GM19035 (cell line): ENCODE measurements at regions not wholly inside any gene's neighbourhood (a gene's known extent, or its start where the extent isn't known, plus 50 kb on each side); places are given as distances from the start of the nearest gene placed in this dataset.
"Not testable (repeated sequence)": the region's sequence is repeated elsewhere in the genome, so short reads cannot be mapped to it uniquely, and the experiment has no call there.

Source experiments
- ATAC-seq: cut with Tn5 transposase; IDR thresholded peaks from one replicate; pipeline ENCODE4 v1.9.1; 2021; ENCODE audit not compliant: unreplicated experiment

DNA sequence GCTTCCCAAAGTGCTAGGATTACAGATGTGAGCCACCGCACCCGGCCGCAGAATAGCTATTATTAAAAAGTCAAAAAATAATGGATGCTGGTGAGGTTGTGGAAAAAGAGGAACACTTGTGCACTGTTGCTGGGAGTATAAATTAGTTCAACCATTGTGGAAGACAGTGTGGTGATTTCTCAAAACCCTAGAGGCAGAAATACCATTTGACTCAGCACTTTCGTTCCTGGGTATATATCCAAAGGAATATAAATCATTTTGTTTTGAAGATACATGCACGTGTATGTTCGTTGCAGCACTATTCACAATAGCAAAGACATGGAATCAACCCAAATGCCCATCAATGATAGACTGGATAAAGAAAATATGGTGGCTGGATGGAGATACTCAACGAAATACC, 132.1 kb upstream of the MED13 start:
- not testable (repeated sequence) for ATAC-seq

DNA sequence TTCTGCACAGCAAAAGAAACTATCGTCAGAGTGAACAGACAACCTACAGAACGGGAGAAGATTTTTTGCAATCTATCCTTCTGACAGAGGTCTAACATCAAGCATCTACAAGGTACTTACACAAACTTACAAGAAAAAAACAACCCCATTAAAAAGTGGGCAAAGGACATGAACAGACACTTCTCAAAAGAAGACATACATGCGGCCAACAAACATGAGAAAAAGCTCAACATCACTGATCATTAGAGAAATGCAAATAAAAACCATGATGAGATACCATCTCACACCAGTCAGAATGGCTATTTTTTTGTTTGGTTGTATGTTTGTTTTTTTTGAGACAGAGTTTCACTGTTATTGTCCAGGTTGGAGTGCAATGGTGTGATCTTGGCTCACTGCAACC, 131.5 kb upstream of the MED13 start:
- not testable (repeated sequence) for ATAC-seq

DNA sequence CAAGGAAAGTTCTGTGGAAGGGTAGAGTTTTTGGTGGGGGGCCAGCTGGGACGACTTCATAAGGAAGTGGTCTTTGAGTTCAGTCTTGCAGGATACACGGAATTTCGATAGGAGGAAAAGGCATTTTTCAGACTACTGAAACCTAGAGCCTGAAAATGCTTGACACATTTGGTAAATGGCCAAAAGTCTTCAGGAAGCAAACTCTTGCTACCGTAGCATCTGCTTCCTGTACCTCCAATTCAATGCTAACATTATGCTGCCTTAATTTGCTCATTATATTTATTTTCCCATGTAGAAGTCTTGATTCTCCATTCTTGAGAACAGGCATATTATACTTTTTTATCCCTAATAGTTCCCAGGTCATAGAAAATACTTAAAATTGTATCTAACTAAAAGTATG, 129.3 kb upstream of the MED13 start:
- ATAC-seq = no peak

DNA sequence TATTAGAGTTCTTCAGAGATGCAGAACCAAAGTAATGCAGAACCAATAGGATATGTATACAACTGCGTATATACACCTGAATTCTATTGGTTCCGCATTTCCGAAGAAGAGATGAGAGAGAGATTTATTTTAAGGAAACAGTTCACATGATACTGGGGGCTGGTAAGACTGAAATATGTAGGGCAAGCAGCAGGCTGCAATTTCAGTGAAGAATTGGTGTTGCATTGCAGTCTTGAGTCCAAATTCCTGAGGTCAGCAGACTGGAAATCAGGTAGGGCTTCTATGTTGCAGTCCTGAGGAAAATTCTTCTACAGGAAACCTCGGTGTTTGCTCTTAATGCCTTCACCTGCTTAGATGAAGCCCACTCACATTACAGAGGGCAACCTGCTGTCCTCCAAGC, 128.2 kb upstream of the MED13 start:
- ATAC-seq = no peak

DNA sequence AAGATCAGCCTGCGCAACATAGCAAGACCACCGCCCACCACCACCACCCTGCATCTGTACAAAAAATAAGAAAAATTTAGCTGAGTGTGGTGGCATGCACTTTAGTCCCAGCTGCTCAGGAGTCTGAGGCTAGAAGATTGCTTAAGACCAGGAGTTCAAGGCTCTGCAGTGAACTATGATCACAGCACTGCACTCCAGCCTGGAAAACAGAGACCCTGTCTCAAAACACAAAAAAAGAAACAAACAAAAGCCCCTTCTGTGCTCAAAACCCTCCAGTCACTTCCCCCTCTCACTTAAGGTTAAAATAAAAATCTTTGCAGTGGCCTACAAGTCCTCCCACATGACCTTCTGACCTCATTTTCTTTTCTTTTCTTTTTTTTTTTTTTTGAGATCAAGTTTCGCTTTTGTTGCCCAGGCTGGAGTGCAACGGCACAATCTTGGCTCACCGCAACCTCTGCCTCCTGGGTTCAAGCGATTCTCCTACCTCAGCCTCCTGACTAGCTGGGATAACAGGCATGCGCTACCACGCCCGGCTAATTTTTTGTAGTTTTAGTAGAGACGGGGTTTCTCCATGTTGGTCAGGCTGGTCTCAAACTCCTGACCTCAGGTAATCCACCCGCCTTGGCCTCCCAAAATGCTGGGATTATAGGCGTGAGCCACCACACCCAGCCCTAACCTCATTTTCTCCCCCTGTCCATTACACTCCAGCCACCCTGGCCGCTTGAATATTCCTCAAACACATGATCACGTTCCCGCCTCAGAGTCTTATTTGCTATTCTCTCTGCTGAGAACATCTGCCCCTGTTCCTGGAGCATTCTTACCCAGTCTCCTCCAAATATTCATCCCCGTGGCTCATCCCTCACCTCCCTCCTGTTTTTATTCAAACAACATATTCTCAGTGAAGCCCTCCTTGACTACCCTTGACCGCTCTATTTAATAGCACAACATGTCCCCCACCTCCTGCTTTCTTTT, 126.6 kb upstream of the MED13 start:
- no peak for ATAC-seq

DNA sequence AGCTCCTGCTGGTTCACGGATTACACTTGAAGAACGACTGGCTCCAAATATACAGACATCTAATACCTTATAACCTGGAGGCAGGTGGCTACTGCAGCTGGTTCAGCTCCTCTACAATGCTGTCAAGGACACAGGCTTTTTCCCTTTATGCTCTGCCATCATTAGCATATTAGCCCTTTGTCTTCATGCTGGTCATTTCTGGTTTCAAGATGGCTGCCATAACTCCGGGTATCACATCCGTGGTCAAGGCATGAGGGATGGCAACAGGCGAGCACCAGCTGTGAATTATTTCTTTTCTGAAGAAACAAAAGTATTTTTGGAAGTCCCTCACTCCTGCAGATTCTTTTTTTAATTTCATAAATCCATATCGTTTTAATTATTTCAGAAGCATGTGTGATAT, 124.3 kb upstream of the MED13 start:
- no peak for ATAC-seq

DNA sequence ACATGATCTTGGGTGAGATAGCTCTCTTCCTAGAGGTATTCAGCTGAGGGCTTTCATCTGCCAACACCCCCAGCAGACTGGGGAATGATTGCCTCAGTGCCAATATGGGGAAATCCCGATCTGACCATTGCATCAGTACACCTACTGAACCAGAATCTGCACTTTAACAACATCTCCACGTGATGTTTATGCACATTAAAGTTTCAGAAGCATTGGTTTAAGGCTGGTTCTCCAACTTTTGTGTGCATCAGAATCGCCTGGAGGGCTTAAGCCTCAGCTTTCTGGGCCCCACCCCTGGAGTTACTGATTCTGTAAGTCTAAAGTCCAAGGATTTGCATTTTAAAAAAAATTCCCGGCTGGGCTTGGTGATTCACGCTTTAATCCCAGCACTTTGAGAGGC, 123.6 kb upstream of the MED13 start:
- ATAC-seq = no peak

DNA sequence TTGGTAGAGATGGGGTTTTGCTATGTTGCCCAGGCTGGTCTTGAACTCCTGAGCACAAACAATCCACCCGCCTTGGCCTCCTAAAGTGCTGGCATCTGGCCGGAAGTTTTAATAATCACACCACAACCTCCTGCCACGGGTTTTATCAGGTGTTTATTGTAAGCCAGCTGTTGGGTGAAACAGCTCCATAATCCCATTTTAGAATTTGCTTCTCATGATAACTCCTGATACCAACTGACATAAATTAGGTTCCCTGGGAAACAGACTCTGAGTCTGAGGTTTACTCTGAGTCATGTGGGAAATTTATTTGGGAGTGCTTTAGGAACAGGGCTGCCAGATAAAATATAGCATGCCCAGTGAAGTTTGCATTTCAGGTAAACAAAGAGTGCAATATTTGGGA, 122.6 kb upstream of the MED13 start:
- ATAC-seq = no peak

DNA sequence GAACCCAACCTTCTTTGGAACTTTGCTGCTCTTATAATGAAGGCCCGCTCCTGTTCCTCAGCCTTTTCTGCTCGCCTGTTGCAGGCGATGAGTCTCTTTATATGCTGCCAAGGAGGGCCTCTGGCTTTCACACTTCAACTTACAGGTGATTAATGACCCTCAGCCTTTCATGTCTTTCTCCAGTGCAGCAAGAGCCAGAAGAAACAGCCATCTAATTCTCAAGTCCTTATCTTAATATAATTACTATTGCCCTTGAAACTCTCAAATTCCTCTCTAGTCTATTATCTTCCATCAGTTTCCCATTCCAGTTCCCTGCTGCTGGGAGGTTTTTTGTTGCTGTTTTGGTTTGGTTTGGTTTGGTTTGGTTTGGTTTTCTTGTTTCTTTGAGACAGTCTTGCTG, 121.8 kb upstream of the MED13 start:
- no peak for ATAC-seq

DNA sequence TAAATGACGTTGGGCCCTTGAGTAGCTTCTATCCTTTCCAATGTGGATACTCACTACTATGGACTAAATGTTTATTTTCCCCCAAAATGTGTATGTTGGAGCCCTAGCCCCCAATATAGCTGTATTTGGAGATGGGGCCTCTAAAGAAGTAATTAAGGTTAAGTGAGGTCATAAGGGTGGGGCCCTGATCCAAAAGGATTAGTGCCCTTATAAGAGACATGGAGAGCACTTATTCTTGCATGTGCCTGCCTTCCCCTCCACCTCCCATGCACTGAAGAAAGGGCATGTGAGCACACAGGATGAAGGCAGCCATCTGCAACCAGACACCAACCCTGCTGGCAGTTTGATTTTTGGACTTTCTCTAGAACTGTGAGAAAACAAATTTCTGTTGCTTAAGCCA, 115.7 kb upstream of the MED13 start:
- no peak for ATAC-seq

DNA sequence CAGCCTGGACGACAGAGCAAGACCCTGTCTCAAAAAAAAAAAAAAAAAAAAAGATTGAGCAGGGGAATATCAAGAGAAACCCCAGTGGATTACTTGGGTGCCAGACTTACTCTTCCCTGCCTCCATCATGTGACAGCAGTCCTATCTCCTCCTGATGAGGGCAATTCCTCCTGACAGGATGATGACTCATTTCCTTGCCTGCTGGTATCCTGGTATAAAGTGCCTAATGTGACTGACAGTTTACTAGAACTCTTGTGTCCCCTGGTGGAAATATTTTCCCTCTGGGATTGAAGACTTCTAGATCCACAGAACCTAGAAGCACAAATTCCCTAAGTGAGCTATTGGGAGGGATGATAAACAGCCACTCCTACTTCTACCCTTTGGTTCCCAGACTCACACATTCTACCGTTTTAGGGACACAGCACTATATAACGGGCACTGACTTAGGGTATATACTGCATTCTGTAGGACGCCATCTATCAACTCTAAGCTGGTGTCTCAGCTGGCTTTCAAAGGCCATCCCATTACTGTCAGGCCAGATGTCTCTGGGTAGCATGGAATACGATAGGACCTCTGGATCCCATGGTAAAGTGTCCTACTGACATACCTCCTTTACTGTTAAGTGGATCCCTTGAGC, 114.6 kb upstream of the MED13 start:
- ATAC-seq = no peak

DNA sequence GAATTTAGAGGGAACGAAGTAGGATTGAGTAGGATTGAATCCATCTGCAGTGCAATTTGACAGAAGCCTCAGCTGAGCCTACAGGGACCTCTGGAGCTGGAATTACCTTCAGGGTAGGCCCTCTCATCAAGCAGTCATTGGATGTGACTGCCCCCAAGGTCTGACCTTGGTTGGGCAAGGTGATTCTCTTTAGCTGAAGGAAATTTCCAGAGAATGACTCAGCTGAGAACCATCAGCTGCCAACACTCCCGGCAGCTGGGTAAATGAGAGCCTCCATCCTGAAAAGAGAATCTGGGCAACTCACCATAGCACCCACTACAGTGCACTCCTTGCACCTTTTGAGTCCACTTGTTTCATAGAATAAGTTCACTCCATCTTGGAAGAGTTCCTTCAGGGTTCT, 113.5 kb upstream of the MED13 start:
- no peak for ATAC-seq

DNA sequence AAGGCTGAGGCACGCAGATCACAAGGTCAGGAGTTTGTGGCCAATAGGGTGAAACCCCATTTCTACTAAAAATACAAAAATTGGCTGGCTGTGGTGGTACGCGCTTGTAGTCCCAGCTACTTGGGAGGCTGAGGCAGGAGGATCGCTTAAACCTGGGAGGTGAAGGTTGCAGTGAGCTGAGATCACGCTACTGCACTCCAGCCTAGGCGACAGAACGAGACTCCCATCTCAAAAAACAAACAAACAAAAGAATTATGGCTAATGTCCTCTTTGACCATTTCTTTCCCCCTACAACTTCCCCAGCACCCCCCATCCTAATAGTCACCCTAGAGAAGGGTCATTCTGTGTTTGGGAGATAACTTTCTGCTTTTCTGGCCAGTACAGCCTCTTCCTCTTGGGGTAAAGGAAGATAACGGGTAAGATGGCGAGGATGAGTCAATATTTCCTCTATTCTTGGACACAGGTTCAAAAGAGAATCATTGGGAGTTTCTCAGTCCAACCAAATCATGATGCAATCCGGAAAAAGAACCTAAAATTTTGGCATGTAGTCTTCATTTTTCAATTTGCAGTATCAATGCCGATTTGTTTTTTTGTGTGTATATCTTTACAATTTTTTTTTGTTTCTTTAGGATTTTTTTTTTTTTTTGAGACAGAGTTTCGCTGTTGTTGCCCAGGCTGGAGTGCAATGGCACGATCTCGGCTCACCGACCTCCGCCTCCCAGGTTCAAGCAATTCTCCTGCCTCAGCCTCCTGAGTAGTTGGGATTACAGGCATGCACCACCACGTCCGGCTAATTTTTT, 107.6 kb upstream of the MED13 start:
- ATAC-seq = no peak

DNA sequence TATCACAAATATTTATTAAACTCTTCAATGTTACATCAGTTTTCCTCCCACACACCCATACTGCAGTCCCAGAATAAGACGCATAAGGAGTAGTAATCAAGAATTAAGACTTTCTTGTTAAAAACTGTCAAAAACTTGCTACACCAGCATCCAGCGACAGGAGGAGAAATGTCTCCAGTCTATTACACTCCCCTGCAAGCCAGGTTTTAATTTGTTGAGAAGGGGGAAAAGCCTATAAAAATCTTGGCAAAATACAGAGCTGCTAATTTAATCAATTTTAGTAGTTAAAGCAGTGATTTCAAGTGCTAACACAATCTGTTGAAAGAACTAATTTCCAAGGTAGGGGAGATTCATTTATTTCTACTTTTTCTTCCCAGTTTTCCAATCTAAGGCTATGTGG, 102.0 kb upstream of the MED13 start:
- ATAC-seq = no peak

DNA sequence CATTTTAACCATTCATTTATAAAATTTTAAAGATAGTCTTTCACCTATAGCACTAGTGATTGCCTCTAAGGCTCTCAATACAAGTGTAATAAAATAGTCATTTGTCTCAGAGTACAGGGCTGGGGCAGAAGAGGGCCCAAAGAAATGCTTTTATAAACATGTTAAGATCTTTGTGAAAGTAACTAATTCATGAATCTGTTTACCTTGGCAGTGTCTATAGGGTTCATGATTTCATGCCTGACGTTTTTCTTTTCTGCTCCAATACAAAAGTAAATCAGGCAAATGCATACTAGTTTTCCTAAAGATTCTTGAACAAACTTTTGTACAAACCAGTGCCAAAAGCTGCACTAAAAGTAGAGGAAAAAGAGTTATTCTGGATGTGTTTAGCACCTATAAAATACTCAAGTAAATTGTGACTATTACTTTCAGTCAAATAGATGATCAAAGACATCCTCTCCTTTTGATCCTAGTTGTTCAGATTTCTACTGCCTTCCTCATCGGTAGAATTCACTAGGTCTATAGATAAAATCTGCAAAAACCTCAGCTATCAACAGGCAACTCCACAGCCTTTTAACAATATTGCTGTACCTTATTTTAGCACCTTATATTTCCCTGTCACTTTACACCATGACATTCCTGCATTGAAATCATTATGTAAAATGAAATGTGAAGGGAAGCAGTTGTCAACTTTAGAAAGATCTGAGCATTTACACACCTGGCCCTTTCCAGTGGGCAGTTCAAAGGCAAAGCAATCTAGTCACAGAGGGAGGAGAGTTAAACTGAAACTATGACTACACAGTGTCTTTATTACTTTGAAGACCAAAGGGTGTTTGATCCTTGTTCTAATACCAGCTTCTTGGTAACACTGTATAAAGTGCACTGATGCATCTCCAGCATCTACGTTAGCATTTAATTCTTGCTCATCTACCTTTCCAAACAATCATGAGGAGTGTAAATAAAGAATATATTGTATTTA, 100.0 kb upstream of the MED13 start:
- ATAC-seq = peak; percentile 69

DNA sequence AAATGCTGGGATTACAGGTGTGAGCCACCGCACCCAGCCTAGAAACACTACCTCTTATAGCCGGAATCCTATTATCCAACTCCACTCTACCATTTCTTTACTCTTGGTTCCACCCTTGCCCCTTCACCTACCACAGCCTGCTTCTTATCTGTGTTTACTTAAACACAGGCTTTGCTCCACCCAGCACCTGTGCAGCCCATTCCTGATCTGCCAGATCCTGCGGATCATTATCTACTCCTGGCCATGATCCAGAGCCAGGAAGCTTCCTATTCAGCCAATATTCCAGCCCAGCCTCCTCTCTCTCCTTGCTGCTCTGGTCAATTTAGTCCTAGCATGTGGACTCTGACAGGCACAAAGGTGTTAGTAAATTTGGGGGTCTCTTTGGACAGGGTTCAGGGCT, 98.8 kb upstream of the MED13 start:
- ATAC-seq = no peak

DNA sequence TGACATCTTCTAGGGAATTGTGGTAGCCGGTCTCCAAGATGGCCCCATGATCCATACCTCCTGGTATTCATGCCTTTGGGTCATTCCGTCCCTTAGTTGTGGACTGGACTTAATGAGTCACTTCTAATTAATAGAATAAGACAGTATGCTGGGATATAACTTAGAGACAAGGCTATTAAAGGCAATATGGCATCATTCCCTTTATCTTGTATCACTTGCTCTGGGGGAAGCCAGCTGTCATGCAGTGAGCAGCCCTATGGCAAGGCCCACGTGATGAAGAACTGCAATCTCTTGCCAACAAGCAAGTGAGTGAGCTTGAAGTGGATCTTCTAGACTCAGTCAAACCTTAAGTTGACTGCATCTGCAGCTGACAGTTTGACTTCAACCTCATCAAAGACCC, 97.8 kb upstream of the MED13 start:
- ATAC-seq = no peak

DNA sequence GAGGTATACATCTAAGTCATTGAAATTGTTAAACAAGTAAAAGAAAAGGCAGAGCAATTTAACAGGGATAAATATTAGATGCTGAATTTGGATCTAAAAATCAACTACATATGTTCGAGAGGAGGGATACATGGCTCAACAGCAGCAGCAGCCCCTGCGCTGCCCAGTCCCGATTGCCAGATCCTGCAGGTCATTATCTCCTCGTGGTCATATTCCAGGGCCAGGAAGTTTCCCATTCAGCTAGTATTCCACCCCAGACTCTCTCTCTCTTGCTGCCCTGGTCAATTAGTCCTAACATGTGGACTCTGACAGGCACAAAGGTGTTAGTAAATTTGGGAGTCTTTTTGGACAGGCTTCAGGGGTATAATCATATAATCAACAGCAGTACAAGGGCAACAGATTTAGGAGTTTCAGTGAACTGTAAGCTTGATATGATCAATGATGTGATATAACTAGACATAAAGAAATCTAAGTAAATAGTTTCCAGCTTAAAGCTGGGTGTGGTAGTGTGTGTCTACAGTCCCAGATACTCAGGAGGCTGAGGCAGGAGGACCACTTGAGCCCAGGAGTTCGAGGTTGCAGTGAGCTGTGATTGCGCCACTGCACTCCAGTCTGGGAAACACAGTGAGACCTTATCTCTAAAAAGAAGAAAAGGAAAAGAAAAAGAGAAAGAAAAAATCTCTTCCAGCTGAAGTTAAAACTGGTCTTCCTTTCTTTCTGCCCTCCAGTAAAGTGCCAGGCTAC, 96.5 kb upstream of the MED13 start:
- ATAC-seq = no peak

DNA sequence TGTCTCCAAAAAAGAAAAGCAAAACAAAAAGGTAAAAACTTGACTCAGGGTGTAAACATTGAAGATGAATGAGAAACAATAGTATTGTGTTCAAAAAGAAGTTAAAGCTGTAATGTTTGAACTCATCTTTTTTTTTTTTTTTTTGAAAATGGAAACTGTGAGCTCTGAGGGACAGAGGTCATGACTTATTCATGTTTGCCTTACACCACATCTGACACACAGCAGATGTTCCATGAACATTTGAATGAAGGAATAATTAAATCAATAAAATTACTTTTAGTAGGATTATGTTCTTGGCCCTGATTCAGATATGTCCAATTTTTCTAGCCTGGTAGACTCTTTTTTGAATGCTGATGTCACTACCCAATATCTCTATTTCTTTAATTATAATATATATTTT, 95.7 kb upstream of the MED13 start:
- ATAC-seq = no peak

DNA sequence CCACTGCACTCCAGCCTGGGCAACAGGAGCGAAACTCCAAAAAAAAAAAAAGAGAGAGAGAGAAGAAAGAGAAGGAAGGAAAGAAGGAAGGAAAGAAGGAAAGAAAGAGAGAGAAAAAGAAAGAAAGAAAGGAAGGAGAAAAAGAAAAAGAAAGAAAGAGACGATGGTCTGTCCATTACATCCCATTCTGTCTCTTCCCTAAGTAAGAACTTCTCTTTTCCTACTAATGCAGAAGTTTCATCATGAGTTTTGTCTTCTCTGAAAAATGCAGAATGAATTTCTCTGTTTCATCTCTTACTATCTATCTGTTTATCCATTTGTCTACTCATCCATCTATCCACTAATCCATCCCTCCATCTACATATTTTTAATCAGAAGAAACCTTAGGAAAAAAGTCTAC, 94.9 kb upstream of the MED13 start:
- ATAC-seq = no peak
